ENCODE measurements at regions not wholly inside any gene's neighbourhood (a gene's known extent, or its start where the extent isn't known, plus 50 kb on each side); places are given as distances from the start of the nearest gene placed in this dataset.

DNA sequence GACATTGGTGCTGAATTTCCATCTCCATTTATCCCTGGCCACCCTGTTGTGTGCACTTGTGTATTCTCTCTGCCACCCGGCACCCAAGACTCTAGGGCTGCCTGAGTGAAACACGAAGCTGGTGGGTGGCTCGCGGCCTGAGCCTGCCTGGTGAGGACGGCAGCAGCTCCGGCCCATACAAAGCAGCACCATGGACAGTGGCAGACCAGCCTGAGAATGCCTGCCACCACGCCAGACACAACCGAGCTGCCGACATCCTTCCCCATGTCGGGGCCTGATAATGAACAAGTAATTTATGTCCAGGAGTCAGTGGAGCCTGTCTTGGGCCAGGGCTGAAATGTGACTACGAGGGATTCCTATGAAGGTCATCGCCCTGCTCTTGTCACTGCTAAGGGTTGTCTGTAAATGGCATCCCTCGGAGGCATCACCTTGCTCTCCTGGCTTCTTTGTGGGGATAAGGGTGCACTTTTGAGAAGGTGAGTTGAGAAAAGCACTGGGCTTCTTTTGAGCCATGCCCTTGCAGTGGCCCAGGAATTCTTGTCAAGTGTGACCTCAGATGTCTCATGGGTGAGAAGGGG, 175.7 kb downstream of the MELK start:
- Histone ChIP-seq H2AK5ac (ENCODE audit: insufficient read length, low read length) (no peak overlapping the region), H3K4me1 (ENCODE audit: insufficient read depth, low read length) (no peaks in the 10 kb centered on the region), H3K23ac (ENCODE audit: insufficient read length, low read depth, low read length) (no peak overlapping the region), H2BK5ac (ENCODE audit: insufficient read length, low read length) (no peak overlapping the region), H3K56ac (ENCODE audit: insufficient read length, low read depth, low read length) (no peak overlapping the region), H3K23me2 (ENCODE audit: insufficient read length, low read depth, low read length, poor library complexity, severe bottlenecking) (no peaks in the 10 kb centered on the region), H3K79me1 (ENCODE audit: insufficient read depth, low read depth, low read length, poor library complexity, severe bottlenecking) (no peaks in the 10 kb centered on the region), H4K91ac (ENCODE audit: insufficient read length, low read depth, low read length) (no peak overlapping the region), H4K5ac (ENCODE audit: insufficient read length, low read depth, low read length) (no peak overlapping the region), H2BK15ac (ENCODE audit: low read depth, low read length) (no peak overlapping the region), H3K14ac (ENCODE audit: insufficient read depth, low read length) (no peak overlapping the region), H2BK20ac (ENCODE audit: low read depth, low read length, poor library complexity, severe bottlenecking) (no peak overlapping the region), H3K4me2 (ENCODE audit: insufficient read depth, insufficient read length, low read length) (no peak overlapping the region), H3K27me3 (ENCODE audit: insufficient read depth, low read length) (no peaks in the 10 kb centered on the region), H2BK12ac (ENCODE audit: insufficient read length, low read depth, low read length) (no peak overlapping the region), H3K4ac (ENCODE audit: low read depth, low read length) (no peak overlapping the region), H2AFZ (ENCODE audit: low read length) (no peak overlapping the region), H3K79me2 (ENCODE audit: insufficient read depth, low read length) (no peaks in the 10 kb centered on the region), H3T11ph (ENCODE audit: low read length) (no peak overlapping the region), H3K18ac (ENCODE audit: insufficient read length, low read depth, low read length) (no peak overlapping the region), H3K27ac (ENCODE audit: insufficient read length, low read depth, low read length) (no peak overlapping the region), H3K9ac (ENCODE audit: extremely low read depth, insufficient read length, low read length) (no peak overlapping the region), H3K9me3 (ENCODE audit: control insufficient read depth, low read depth, low read length) (no peaks in the 10 kb centered on the region), H4K8ac (replicated peaks; ENCODE audit: insufficient read length, low read depth, low read length) (no peak overlapping the region), H4K20me1 (ENCODE audit: control insufficient read depth, insufficient read depth, insufficient read length) (no peaks in the 10 kb centered on the region), H2BK120ac (ENCODE audit: low read depth, low read length, poor library complexity, severe bottlenecking) (no peak overlapping the region)
- Mint-ChIP-seq H3K4me3 (no peak overlapping the region), H3K4me1 (0 out of 4 replicates have a peak, but pooled peaks cover 0 to 3% of the 10 kb centered on the region in 2 experiments), H3K36me3 (ENCODE audit: insufficient read depth in 1 of 3, low read depth in 3 of 3) (no peaks in the 10 kb centered on the region), H3K9me3 (no peaks in the 10 kb centered on the region), H3K27ac (peak overlapping the region in 1 of 3 experiments; percentile 48; a peak in 1 of 7 replicates), H3K27me3 (ENCODE audit: low read depth) (peaks cover 44% of the 10 kb centered on the region)
- no CpG with 5 or more reads among the region's 13 CpGs for WGBS (ENCODE audit: extremely low coverage, insufficient read length, low lambda C conversion rate)
- DNase-seq, result peak; percentile 72
- TF ChIP-seq, protein P1, sequence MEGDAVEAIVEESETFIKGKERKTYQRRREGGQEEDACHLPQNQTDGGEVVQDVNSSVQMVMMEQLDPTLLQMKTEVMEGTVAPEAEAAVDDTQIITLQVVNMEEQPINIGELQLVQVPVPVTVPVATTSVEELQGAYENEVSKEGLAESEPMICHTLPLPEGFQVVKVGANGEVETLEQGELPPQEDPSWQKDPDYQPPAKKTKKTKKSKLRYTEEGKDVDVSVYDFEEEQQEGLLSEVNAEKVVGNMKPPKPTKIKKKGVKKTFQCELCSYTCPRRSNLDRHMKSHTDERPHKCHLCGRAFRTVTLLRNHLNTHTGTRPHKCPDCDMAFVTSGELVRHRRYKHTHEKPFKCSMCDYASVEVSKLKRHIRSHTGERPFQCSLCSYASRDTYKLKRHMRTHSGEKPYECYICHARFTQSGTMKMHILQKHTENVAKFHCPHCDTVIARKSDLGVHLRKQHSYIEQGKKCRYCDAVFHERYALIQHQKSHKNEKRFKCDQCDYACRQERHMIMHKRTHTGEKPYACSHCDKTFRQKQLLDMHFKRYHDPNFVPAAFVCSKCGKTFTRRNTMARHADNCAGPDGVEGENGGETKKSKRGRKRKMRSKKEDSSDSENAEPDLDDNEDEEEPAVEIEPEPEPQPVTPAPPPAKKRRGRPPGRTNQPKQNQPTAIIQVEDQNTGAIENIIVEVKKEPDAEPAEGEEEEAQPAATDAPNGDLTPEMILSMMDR (conservative IDR thresholded peaks at IDR 0.05), result no peak

Data from H9 (cell line).